ENCODE measurements at regions not wholly inside any gene's neighbourhood (a gene's known extent, or its start where the extent isn't known, plus 50 kb on each side); places are given as distances from the start of the nearest gene placed in this dataset.

DNA sequence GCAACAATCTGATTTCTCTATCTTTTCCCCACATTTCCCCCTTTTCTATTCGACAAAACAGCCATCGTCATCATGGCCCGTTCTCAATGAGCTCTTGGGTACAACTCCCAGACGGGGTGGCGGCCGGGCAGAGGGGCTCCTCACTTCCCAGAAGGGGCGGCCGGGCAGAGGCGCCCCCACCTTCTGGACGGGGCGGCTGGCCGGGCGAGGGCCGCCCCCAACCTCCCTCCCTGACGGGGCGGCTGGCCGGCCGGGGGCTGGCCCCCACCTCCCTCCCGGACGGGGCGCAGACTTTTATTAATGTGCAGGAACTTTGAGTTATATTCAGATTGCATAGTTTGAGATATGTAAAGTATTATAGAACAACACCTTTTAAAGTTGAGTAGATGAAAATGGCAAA, 64.4 kb upstream of the HPGD start:
- no peak for DNase-seq

DNA sequence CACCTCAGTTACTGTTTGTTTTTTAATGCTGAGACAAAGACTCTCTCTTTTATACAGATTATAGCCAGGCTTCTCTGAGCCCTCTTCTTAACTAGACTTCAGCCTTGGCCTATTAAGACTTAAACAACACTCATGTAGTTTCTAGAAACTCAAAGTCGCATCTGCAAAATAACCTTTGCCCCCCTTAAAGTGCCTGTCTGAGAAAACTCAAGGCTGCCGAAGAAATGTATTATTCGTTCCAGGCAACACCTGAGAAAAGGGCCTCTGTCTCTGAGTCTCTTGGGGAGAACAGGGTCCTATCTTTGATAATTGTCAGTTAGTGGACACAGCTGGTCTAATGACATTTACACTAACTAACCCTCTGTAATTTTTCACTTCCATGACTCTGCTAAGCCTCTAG, 60.8 kb upstream of the HPGD start:
- DNase-seq, result no peak

- no peak for DNase-seq
Measured at GRCh38 chr4:174582463-174582862, 60.2 kb upstream of the HPGD start.

DNA sequence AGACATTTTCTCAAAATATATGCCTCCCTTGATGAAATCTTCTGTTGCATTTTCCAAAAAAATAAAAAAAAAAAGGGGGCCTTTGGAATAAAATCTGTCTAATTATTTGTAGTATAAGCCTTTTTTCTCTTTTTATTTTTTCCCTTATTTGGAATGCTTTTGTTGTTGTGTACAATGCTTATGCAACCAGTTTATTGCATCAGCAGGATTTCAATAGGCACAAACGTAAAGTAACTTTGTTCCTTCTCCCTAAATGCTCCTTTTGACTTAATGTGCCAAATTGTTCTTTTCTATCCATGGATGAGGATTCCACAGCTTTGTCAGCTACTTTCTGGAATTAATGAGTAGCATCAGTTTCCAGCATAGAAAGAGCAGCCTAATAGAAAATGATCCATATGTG, 59.6 kb upstream of the HPGD start:
- no peak for DNase-seq

DNA sequence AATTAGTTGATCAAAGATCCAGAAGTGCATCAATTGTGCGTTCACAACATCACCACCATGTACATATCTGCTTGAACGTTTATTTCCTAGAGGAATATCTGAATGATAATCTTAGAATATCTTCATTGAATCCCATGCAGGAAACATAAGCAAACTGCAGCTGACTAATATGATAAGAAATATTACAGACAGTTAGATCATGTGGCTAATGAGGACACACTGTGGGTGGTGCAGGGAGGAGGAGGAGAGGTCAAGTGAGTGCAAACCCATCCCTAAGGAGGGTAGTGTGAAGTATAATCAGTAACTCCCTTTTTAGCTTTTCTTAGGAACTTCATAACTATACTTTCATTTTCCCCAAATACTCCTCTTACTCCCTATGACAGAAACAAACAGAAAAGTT, 58.3 kb upstream of the HPGD start:
- peak; percentile 39 for DNase-seq

GRCh38 chr4:174579421-174579820, 57.1 kb upstream of the HPGD start:
- peak; percentile 24 for DNase-seq

GRCh38 chr4:174578366-174578765, 56.1 kb upstream of the HPGD start:
- DNase-seq, result peak; percentile 2

DNA sequence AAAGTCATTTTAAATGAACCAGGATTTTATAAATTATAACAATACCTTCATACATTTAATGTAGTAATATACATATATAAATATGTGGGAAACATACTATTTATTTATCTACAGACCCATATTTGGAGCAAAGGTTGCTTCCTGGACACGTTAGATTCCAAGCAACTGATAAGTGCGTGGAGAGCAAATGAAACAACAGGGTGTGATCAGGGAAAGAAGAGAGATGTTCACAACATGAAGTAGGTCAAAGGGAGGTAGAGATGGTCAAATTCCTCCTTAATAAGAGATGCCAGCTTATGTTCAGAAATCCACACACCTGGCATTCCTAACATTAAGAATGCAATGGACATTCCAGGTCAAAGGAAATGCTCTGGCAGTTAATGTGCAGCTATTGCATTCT, 53.1 kb upstream of the HPGD start:
- no peak for DNase-seq

All from NCI-H226 (cell line).